Astrocyte (in vitro differentiated cells and primary cell): ENCODE measurements at regions not wholly inside any gene's neighbourhood (a gene's known extent, or its start where the extent isn't known, plus 50 kb on each side); places are given as distances from the start of the nearest gene placed in this dataset.

ENCODE experiments used
- DNase-seq: peaks from one replicate; pipeline ENCODE4 v3.0.0-alpha.2; 2010; ENCODE audit warnings: low read depth
- FAIRE-seq: peaks from 2 replicates; lab custom pipeline; 2011; peaks lifted over from hg19 to GRCh38; lab: Jason Lieb, UNC
- H2AFZ ChIP-seq: 2 replicates; pipeline ENCODE4 v1.6.0; 2012; ENCODE audit warnings: low read depth, low read length, inconsistent platforms
- H3K27ac ChIP-seq: 2 replicates; pipeline ENCODE4 v1.5.1; 2011; ENCODE audit warnings: low read depth, low read length, inconsistent platforms
- H3K27me3 ChIP-seq: 2 replicates; pipeline ENCODE4 v1.6.0; 2011; ENCODE audit warnings: low read length, inconsistent platforms; ENCODE audit not compliant: insufficient read depth
- H3K36me3 ChIP-seq: 2 replicates; pipeline ENCODE4 v1.5.1; 2011; ENCODE audit warnings: low read length, inconsistent platforms; ENCODE audit not compliant: insufficient read depth
- H3K4me1 ChIP-seq: 2 replicates; pipeline ENCODE4 v1.5.1; 2011; ENCODE audit warnings: low read length, inconsistent platforms; ENCODE audit not compliant: insufficient read depth
- H3K4me2 ChIP-seq: 2 replicates; pipeline ENCODE4 v1.6.0; 2012; ENCODE audit warnings: low read length, inconsistent platforms
- H3K4me3 ChIP-seq: 2 replicates; pipeline ENCODE4 v1.5.1; 2011; ENCODE audit warnings: low read depth, mild to moderate bottlenecking, low read length, inconsistent platforms; ENCODE audit not compliant: insufficient read depth
- H3K79me2 ChIP-seq: 2 replicates; pipeline ENCODE4 v1.6.0; 2012; ENCODE audit warnings: mild to moderate bottlenecking, low read length, inconsistent platforms; ENCODE audit not compliant: insufficient read depth
- H3K9ac ChIP-seq: 2 replicates; pipeline ENCODE4 v1.6.0; 2012; ENCODE audit warnings: mild to moderate bottlenecking, low read length, inconsistent platforms
- H3K9me3 ChIP-seq: 2 replicates; pipeline ENCODE4 v1.5.1; 2012; ENCODE audit warnings: low read depth, mild to moderate bottlenecking, low read length, inconsistent platforms; ENCODE audit not compliant: insufficient read depth
- H4K20me1 ChIP-seq: 2 replicates; pipeline ENCODE4 v1.6.0; 2012; ENCODE audit warnings: low read length, inconsistent platforms; ENCODE audit not compliant: insufficient read depth
- H3K27ac Mint-ChIP-seq: one replicate; pipeline ENCODE4 v1.8.0; 2021; ENCODE audit warnings: mild to moderate bottlenecking, mixed read lengths; ENCODE audit not compliant: unreplicated experiment
- H3K27me3 Mint-ChIP-seq: one replicate; pipeline ENCODE4 v1.8.0; 2021; ENCODE audit warnings: low read depth, mixed read lengths; ENCODE audit not compliant: unreplicated experiment
- H3K36me3 Mint-ChIP-seq: one replicate; pipeline ENCODE4 v1.8.0; 2021; ENCODE audit warnings: low read depth, mixed read lengths; ENCODE audit not compliant: unreplicated experiment
- H3K4me1 Mint-ChIP-seq: one replicate; pipeline ENCODE4 v1.8.0; 2021; ENCODE audit warnings: low read depth, mixed read lengths; ENCODE audit not compliant: unreplicated experiment
- H3K4me3 Mint-ChIP-seq: one replicate; pipeline ENCODE4 v1.8.0; 2021; ENCODE audit warnings: mild to moderate bottlenecking, moderate library complexity, mixed read lengths; ENCODE audit not compliant: unreplicated experiment
- H3K9me3 Mint-ChIP-seq: one replicate; pipeline ENCODE4 v1.8.0; 2021; ENCODE audit warnings: mild to moderate bottlenecking, mixed read lengths; ENCODE audit not compliant: unreplicated experiment
- EZH2 ChIP-seq: IDR thresholded peaks from 2 replicates; pipeline ENCODE4 v1.6.1; 2012; ENCODE audit warnings: mild to moderate bottlenecking, low read length, inconsistent platforms; ENCODE audit not compliant: insufficient read depth
- TF ChIP-seq, protein P1 (sequence below): IDR thresholded peaks from 2 replicates; pipeline ENCODE4 v1.5.1; 2011; ENCODE audit warnings: low read depth, mild to moderate bottlenecking, inconsistent platforms, low read length, moderate library complexity; ENCODE audit not compliant: insufficient read depth

DNA sequence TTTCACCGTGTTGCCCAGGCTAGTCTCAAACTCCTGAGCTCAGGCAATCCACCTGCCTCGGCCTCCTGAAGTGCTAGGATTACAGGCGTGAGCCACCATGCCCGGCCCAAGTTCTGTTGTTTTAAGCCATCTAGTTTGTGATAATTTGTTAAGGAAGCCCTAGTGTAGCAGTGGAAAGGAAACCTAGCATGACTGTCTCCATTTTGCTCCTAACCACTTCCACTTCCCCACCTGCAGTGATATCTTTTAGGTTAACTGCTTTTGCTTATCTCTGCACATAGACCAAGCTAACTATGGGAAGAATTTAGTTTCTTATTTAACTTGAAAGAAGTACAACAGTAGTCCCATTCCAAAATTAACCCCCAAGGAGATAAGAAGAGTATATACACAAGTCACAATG is 109.5 kb upstream of the NAP1L1 start:
- TF ChIP-seq, protein P1, sequence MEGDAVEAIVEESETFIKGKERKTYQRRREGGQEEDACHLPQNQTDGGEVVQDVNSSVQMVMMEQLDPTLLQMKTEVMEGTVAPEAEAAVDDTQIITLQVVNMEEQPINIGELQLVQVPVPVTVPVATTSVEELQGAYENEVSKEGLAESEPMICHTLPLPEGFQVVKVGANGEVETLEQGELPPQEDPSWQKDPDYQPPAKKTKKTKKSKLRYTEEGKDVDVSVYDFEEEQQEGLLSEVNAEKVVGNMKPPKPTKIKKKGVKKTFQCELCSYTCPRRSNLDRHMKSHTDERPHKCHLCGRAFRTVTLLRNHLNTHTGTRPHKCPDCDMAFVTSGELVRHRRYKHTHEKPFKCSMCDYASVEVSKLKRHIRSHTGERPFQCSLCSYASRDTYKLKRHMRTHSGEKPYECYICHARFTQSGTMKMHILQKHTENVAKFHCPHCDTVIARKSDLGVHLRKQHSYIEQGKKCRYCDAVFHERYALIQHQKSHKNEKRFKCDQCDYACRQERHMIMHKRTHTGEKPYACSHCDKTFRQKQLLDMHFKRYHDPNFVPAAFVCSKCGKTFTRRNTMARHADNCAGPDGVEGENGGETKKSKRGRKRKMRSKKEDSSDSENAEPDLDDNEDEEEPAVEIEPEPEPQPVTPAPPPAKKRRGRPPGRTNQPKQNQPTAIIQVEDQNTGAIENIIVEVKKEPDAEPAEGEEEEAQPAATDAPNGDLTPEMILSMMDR = no peak

DNA sequence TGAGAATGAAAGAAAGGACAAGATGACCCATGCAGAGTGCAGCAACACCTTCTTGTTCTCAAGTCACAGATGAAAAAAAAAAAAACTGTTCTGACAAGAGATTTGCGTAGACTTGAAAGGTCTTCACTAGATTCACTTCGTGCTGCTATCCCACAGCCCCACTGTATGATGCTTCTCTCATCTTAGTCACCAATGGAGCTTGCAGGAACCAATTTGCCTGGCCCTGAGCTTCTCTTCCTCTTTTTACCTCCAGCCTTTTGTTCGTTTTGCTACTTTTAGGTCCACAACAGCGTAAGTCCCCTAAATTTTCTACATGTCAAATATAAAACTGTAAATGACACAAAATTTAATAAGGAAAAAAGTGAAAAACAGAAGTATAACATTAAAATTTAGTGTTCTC is 107.9 kb upstream of the NAP1L1 start:
- Histone ChIP-seq H3K27ac (no peak overlapping the region), H3K36me3 (no peaks in the 10 kb centered on the region), H3K4me3 (no peak overlapping the region), H4K20me1 (no peaks in the 10 kb centered on the region), H2AFZ (no peak overlapping the region), H3K27me3 (no peaks in the 10 kb centered on the region), H3K9me3 (no peaks in the 10 kb centered on the region), H3K79me2 (no peaks in the 10 kb centered on the region), H3K9ac (no peak overlapping the region), H3K4me1 (no peaks in the 10 kb centered on the region), H3K4me2 (no peak overlapping the region)
- no peak overlapping the region for H3K4me3 Mint-ChIP-seq
- no peak overlapping the region for H3K27ac Mint-ChIP-seq
- H3K4me1 Mint-ChIP-seq = peaks cover 10% of the 10 kb centered on the region
- H3K9me3 Mint-ChIP-seq = no peaks in the 10 kb centered on the region
- no peak for DNase-seq
- H3K36me3 Mint-ChIP-seq = no peaks in the 10 kb centered on the region
- FAIRE-seq = no peak
- no peaks in the 10 kb centered on the region for H3K27me3 Mint-ChIP-seq
- TF ChIP-seq, protein P1 = no peak
- no peak for TF ChIP-seq EZH2

More for the DNA sequence above, 109.5 kb upstream of the NAP1L1 start:
- H3K27ac Mint-ChIP-seq = no peak overlapping the region
- Histone ChIP-seq H3K9ac (no peak overlapping the region), H3K36me3 (no peaks in the 10 kb centered on the region), H3K9me3 (no peaks in the 10 kb centered on the region), H2AFZ (no peak overlapping the region), H3K4me2 (no peak overlapping the region), H3K27ac (no peak overlapping the region), H4K20me1 (no peaks in the 10 kb centered on the region), H3K27me3 (no peaks in the 10 kb centered on the region), H3K79me2 (no peaks in the 10 kb centered on the region), H3K4me1 (no peaks in the 10 kb centered on the region), H3K4me3 (no peak overlapping the region)
- FAIRE-seq (no peak), DNase-seq (no peak)
- peaks cover 4% of the 10 kb centered on the region for H3K9me3 Mint-ChIP-seq
- no peaks in the 10 kb centered on the region for H3K36me3 Mint-ChIP-seq
- H3K4me3 Mint-ChIP-seq = no peak overlapping the region
- H3K4me1 Mint-ChIP-seq = peaks cover 12% of the 10 kb centered on the region
- H3K27me3 Mint-ChIP-seq = no peaks in the 10 kb centered on the region

DNA sequence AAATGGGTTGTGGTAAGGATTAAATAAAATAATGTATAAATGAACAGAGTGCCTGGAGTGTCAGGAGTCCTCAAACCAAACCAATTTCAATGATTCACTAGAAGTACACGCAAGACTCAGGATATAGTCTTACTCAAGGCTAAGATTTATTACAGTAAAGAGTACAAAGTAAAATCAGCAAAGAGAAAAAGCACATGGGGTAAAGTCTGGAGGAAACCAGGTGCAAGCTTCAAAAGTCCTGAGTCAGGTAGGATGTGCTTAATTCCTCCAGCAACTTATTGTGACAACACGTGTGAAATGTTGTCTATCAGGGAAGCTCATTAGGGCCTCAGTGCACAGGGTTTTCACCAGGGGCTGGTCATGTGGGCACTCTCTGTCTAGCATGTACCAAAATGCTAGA is 105.8 kb upstream of the NAP1L1 start:
- Mint-ChIP-seq H3K4me1 (peaks cover 2% of the 10 kb centered on the region), H3K4me3 (no peak overlapping the region), H3K27ac (no peak overlapping the region)

More for the DNA sequence above, 105.8 kb upstream of the NAP1L1 start:
- Histone ChIP-seq H3K27ac (no peak overlapping the region), H3K4me2 (no peak overlapping the region), H3K36me3 (no peaks in the 10 kb centered on the region), H2AFZ (no peak overlapping the region), H4K20me1 (no peaks in the 10 kb centered on the region), H3K27me3 (no peaks in the 10 kb centered on the region), H3K9ac (no peak overlapping the region), H3K4me1 (peaks cover 6% of the 10 kb centered on the region), H3K9me3 (no peaks in the 10 kb centered on the region), H3K79me2 (no peaks in the 10 kb centered on the region), H3K4me3 (no peak overlapping the region)
- DNase-seq (no peak), FAIRE-seq (no peak)
- H3K27me3 Mint-ChIP-seq = no peaks in the 10 kb centered on the region
- TF ChIP-seq, protein P1 = no peak
- TF ChIP-seq EZH2 = no peak
- H3K9me3 Mint-ChIP-seq = no peaks in the 10 kb centered on the region
- no peaks in the 10 kb centered on the region for H3K36me3 Mint-ChIP-seq
